ENCODE measurements at regions not wholly inside any gene's neighbourhood (a gene's known extent, or its start where the extent isn't known, plus 50 kb on each side); places are given as distances from the start of the nearest gene placed in this dataset.

DNA sequence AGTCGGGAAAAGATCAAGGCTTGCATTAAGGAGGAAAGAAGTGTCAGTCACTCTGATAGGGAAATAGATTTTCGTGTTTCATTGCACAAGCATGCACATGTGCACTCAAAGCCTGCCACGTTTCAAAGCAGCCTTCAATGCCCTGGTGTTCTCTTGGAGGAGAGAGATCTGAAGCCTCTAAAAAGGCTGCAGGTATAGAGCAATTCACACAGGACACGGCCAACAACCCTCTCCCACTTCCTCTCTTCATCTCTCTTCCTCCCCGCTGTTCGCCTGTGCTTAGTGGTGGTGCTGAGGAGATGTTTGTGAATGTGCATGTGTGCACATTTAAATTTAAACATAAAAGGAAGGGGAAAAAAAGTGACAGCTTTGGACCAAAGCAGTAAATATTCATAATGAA is 117.7 kb downstream of the NUF2 start:
- no peak for TF ChIP-seq CTBP1 (IDR thresholded peaks at IDR 0.05; ENCODE audit: borderline replicate concordance)
- TF ChIP-seq FOXA1 (IDR thresholded peaks at IDR 0.05), result no peak
- no peak for TF ChIP-seq TARDBP (IDR thresholded peaks at IDR 0.05)
- TF ChIP-seq SP1 (IDR thresholded peaks at IDR 0.05), result no peak
- TF ChIP-seq HDGF (IDR thresholded peaks at IDR 0.05; ENCODE audit: borderline replicate concordance), result no peak
- TF ChIP-seq SUZ12 (IDR thresholded peaks at IDR 0.05), result no peak
- no peak for TF ChIP-seq ELF4 (IDR thresholded peaks at IDR 0.05)
- TF ChIP-seq FOXM1 (IDR thresholded peaks at IDR 0.05; ENCODE audit: borderline replicate concordance), result no peak
- TF ChIP-seq, protein P1, sequence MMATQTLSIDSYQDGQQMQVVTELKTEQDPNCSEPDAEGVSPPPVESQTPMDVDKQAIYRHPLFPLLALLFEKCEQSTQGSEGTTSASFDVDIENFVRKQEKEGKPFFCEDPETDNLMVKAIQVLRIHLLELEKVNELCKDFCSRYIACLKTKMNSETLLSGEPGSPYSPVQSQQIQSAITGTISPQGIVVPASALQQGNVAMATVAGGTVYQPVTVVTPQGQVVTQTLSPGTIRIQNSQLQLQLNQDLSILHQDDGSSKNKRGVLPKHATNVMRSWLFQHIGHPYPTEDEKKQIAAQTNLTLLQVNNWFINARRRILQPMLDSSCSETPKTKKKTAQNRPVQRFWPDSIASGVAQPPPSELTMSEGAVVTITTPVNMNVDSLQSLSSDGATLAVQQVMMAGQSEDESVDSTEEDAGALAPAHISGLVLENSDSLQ (IDR thresholded peaks at IDR 0.05), result no peak
- no peak for TF ChIP-seq FOXK2 (IDR thresholded peaks at IDR 0.05)
- TF ChIP-seq L3MBTL2 (conservative IDR thresholded peaks at IDR 0.05), result no peak
- TF ChIP-seq BHLHE40 (IDR thresholded peaks at IDR 0.05; ENCODE audit: borderline replicate concordance), result no peak
- no peak for TF ChIP-seq LEF1 (IDR thresholded peaks at IDR 0.05; ENCODE audit: borderline replicate concordance)
- no peak for TF ChIP-seq NFRKB (IDR thresholded peaks at IDR 0.05)
- no peak for TF ChIP-seq ZNF384 (IDR thresholded peaks at IDR 0.05)
- TF ChIP-seq ARNT (IDR thresholded peaks at IDR 0.05), result no peak
- POLR2A ChIA-PET, result no interaction called here

DNA sequence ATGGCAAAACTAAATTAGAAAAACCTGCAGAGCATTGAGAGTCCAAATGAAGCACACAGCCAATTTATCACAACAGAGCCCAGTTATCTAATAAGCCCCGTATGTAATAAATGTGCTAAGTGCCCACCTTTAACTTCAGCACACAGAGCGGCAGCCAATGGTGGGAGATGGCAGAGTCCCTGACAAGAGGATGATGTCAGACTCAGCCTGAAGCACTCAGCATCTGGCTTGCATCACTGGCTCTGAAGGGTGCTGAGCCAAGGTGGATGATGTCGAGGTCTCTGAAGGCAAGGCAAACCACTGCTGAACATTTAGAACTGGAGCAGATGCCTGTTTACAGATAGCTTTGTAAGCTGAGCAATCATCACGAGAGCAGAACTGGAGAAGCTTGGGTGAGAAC is 118.3 kb downstream of the NUF2 start:
- DNase-seq (ENCODE audit: extremely low spot score), result no peak
- ChIA-PET CTCF (no interaction called here), POLR2A (no interaction called here)
- TF ChIP-seq NFRKB (IDR thresholded peaks at IDR 0.05) (no peak), ZNF384 (IDR thresholded peaks at IDR 0.05) (no peak), LEF1 (IDR thresholded peaks at IDR 0.05; ENCODE audit: borderline replicate concordance) (no peak), FOXM1 (IDR thresholded peaks at IDR 0.05; ENCODE audit: borderline replicate concordance) (no peak), SP1 (IDR thresholded peaks at IDR 0.05) (no peak), FOXA1 (IDR thresholded peaks at IDR 0.05) (no peak), CTBP1 (IDR thresholded peaks at IDR 0.05; ENCODE audit: borderline replicate concordance) (no peak), SUZ12 (IDR thresholded peaks at IDR 0.05) (no peak), BHLHE40 (IDR thresholded peaks at IDR 0.05; ENCODE audit: borderline replicate concordance) (no peak), L3MBTL2 (conservative IDR thresholded peaks at IDR 0.05) (no peak), HDGF (IDR thresholded peaks at IDR 0.05; ENCODE audit: borderline replicate concordance) (no peak), TARDBP (IDR thresholded peaks at IDR 0.05) (no peak), ELF4 (IDR thresholded peaks at IDR 0.05) (no peak), ARNT (IDR thresholded peaks at IDR 0.05) (no peak), FOXK2 (IDR thresholded peaks at IDR 0.05) (no peak)
- TF ChIP-seq, protein P1 (IDR thresholded peaks at IDR 0.05), result no peak

More for the DNA sequence above, 117.7 kb downstream of the NUF2 start:
- CTCF ChIA-PET, result no interaction called here
- no peak for DNase-seq (ENCODE audit: extremely low spot score)

- ChIA-PET POLR2A (no interaction called here), CTCF (no interaction called here)
- TF ChIP-seq FOXA1 (IDR thresholded peaks at IDR 0.05), result no peak
- TF ChIP-seq FOXK2 (IDR thresholded peaks at IDR 0.05), result no peak
- no peak for TF ChIP-seq ZNF384 (IDR thresholded peaks at IDR 0.05)
- TF ChIP-seq HDGF (IDR thresholded peaks at IDR 0.05; ENCODE audit: borderline replicate concordance), result no peak
- TF ChIP-seq TARDBP (IDR thresholded peaks at IDR 0.05), result no peak
- no peak for TF ChIP-seq SUZ12 (IDR thresholded peaks at IDR 0.05)
- no peak for TF ChIP-seq SP1 (IDR thresholded peaks at IDR 0.05)
- TF ChIP-seq CTBP1 (IDR thresholded peaks at IDR 0.05; ENCODE audit: borderline replicate concordance), result no peak
- TF ChIP-seq, protein P1 (IDR thresholded peaks at IDR 0.05), result no peak
- TF ChIP-seq ELF4 (IDR thresholded peaks at IDR 0.05), result no peak
- TF ChIP-seq L3MBTL2 (conservative IDR thresholded peaks at IDR 0.05), result no peak
- TF ChIP-seq NFRKB (IDR thresholded peaks at IDR 0.05), result no peak
- DNase-seq (ENCODE audit: extremely low spot score), result no peak
These were observed 120.6 kb downstream of the NUF2 start for GRCh38 chr1:163442231-163442879.

GRCh38 chr1:163442895-163443294 is 121.1 kb downstream of the NUF2 start:
- ChIA-PET POLR2A (no interaction called here), CTCF (no interaction called here)
- TF ChIP-seq LEF1 (IDR thresholded peaks at IDR 0.05; ENCODE audit: borderline replicate concordance) (no peak), HDGF (IDR thresholded peaks at IDR 0.05; ENCODE audit: borderline replicate concordance) (no peak), ELF4 (IDR thresholded peaks at IDR 0.05) (no peak), ZNF384 (IDR thresholded peaks at IDR 0.05) (no peak), SUZ12 (IDR thresholded peaks at IDR 0.05) (no peak), BHLHE40 (IDR thresholded peaks at IDR 0.05; ENCODE audit: borderline replicate concordance) (no peak), FOXM1 (IDR thresholded peaks at IDR 0.05; ENCODE audit: borderline replicate concordance) (no peak), L3MBTL2 (conservative IDR thresholded peaks at IDR 0.05) (no peak), FOXK2 (IDR thresholded peaks at IDR 0.05) (no peak), CTBP1 (IDR thresholded peaks at IDR 0.05; ENCODE audit: borderline replicate concordance) (no peak), TARDBP (IDR thresholded peaks at IDR 0.05) (no peak), SP1 (IDR thresholded peaks at IDR 0.05) (no peak)
- TF ChIP-seq, protein P1 (IDR thresholded peaks at IDR 0.05), result no peak
- no peak for DNase-seq (ENCODE audit: extremely low spot score)

GRCh38 chr1:163443863-163444262 is 122.1 kb downstream of the NUF2 start:
- no peak for DNase-seq (ENCODE audit: extremely low spot score)
- ChIA-PET POLR2A (no interaction called here), CTCF (no interaction called here)
- TF ChIP-seq, protein P1 (IDR thresholded peaks at IDR 0.05), result no peak
- TF ChIP-seq CTBP1 (IDR thresholded peaks at IDR 0.05; ENCODE audit: borderline replicate concordance) (no peak), LEF1 (IDR thresholded peaks at IDR 0.05; ENCODE audit: borderline replicate concordance) (no peak), ZNF384 (IDR thresholded peaks at IDR 0.05) (no peak), NFRKB (IDR thresholded peaks at IDR 0.05) (no peak), FOXM1 (IDR thresholded peaks at IDR 0.05; ENCODE audit: borderline replicate concordance) (no peak), FOXA1 (IDR thresholded peaks at IDR 0.05) (no peak), ARNT (IDR thresholded peaks at IDR 0.05) (no peak), TARDBP (IDR thresholded peaks at IDR 0.05) (no peak), L3MBTL2 (conservative IDR thresholded peaks at IDR 0.05) (no peak), FOXK2 (IDR thresholded peaks at IDR 0.05) (no peak), BHLHE40 (IDR thresholded peaks at IDR 0.05; ENCODE audit: borderline replicate concordance) (no peak), HDGF (IDR thresholded peaks at IDR 0.05; ENCODE audit: borderline replicate concordance) (no peak)
